A673 (cell line): ENCODE measurements at regions not wholly inside any gene's neighbourhood (a gene's known extent, or its start where the extent isn't known, plus 50 kb on each side); places are given as distances from the start of the nearest gene placed in this dataset.

Experiments used
- BruUV-seq: library from RNA; stranded (reverse); fragments of 400-500 nt; replicated peaks from 2 replicates; lab custom pipeline; 2021; lab: Mats Ljungman, UMichigan
- CTCF ChIA-PET: fragments of 300-600 bp; sonication (Branson Sonifier 250); formaldehyde crosslinking; loops from one replicate; lab custom pipeline; 2022; ENCODE audit warnings: antibody characterized with exemption; lab: Charles Lee
- POLR2A ChIA-PET: fragments of 300-600 bp; sonication (Branson Sonifier 250); formaldehyde crosslinking; loops from one replicate; lab custom pipeline; 2022; ENCODE audit warnings: antibody characterized with exemption; ENCODE audit not compliant: low non-redundant PET; lab: Charles Lee
- DNase-seq: peaks from one replicate; pipeline ENCODE4 v3.0.0-alpha.2; 2015; ENCODE audit warnings: low spot score
- H3K27ac ChIP-seq: fragments of 200-600 bp; sonication (generic); 2 replicates; pipeline ENCODE4 v1.5.1; 2016; ENCODE audit warnings: mixed run types, low read depth, mild to moderate bottlenecking, mixed read lengths, antibody characterized with exemption, low read length; ENCODE audit not compliant: poor library complexity, severe bottlenecking
- H3K27me3 ChIP-seq: fragments of 200-600 bp; sonication (generic); replicated peaks from 2 replicates; pipeline ENCODE4 v1.6.1; 2017; ENCODE audit warnings: mixed run types, low read depth, mild to moderate bottlenecking, mixed read lengths, antibody characterized with exemption, low read length; ENCODE audit not compliant: insufficient read depth, poor library complexity
- H3K36me3 ChIP-seq: fragments of 200-600 bp; sonication (generic); 2 replicates; pipeline ENCODE4 v1.6.1; 2016; ENCODE audit warnings: mixed run types, mild to moderate bottlenecking, mixed read lengths, antibody characterized with exemption, low read length; ENCODE audit not compliant: insufficient read depth, poor library complexity, severe bottlenecking
- H3K4me1 ChIP-seq: fragments of 200-600 bp; sonication (generic); 2 replicates; pipeline ENCODE4 v1.6.1; 2017; ENCODE audit warnings: mixed run types, mild to moderate bottlenecking, mixed read lengths, antibody characterized with exemption, low read length; ENCODE audit not compliant: insufficient read depth, poor library complexity, severe bottlenecking
- H3K4me3 ChIP-seq: fragments of 200-600 bp; sonication (generic); 2 replicates; pipeline ENCODE4 v1.5.1; 2016; ENCODE audit warnings: low read depth, mixed run types, mild to moderate bottlenecking, mixed read lengths, low read length; ENCODE audit not compliant: poor library complexity, severe bottlenecking
- H3K9me3 ChIP-seq: fragments of 200-600 bp; sonication (generic); 2 replicates; pipeline ENCODE4 v1.6.1; 2016; ENCODE audit warnings: mixed run types, low read depth, mild to moderate bottlenecking, mixed read lengths, antibody characterized with exemption, low read length; ENCODE audit not compliant: poor library complexity, severe bottlenecking
- CTCF ChIP-seq: fragments of 300-800, 200-600 bp; sonication (generic); conservative IDR thresholded peaks from 2 replicates; pipeline ENCODE4 v1.5.1; 2017; ENCODE audit warnings: low read depth, mild to moderate bottlenecking, antibody characterized with exemption, low read length, moderate library complexity, mixed read lengths
- EZH2 ChIP-seq: fragments of 200-600 bp; sonication (generic); IDR thresholded peaks from 2 replicates; pipeline ENCODE4 v1.6.1; 2017; ENCODE audit warnings: borderline replicate concordance, low read depth, mild to moderate bottlenecking, mixed read lengths, antibody characterized with exemption, low read length; ENCODE audit not compliant: poor library complexity, severe bottlenecking
- intact Hi-C: fragments of 100-400 bp; cut with micrococcal nuclease; formaldehyde crosslinking; loops from one replicate; pipeline ENCODE4 v1.10.0; 2022; ENCODE audit not compliant: unreplicated experiment

DNA sequence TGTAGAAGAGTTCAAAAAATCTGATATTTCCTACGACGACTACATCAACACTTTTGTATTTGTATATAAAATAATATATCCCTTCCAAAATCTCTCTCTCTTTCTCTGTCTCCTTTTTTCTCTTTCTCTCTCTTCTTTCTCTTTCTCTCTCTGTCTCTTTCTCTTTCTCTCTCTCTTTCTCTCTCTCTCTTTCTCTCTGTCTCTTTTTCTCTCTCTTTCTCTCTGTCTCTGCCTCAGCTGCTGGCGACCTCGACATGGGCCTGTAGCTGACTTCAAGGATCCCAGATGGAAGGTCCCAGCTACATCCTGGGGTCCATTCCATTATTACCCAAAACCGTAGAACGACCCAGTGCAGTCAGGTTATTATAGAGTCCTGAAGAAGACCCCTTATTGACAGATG is 90.0 kb downstream of the CD24 start:
- H3K27ac ChIP-seq = no peak overlapping the region
- no peak overlapping the region for H3K4me3 ChIP-seq
- CTCF ChIA-PET = interaction anchor here (0.7 kb wide), 1 partner anchor 70 kb away, joined by 3 read pairs; no protein-coding TSS in a partner anchor
- POLR2A ChIA-PET = no interaction called here
- no peaks in the 10 kb centered on the region for H3K4me1 ChIP-seq
- intact Hi-C loops = no loop called here
- TF ChIP-seq EZH2 = no peak
- no peak for TF ChIP-seq CTCF
- no peaks in the 10 kb centered on the region for H3K9me3 ChIP-seq
- no peaks in the 10 kb centered on the region for H3K27me3 ChIP-seq
- H3K36me3 ChIP-seq = no peaks in the 10 kb centered on the region
- no peak for DNase-seq
- BruUV-seq = no TSS peak

GRCh38 chr6:106883808-106884262 is 90.7 kb downstream of the CD24 start:
- Histone ChIP-seq H3K4me1 (no peaks in the 10 kb centered on the region), H3K27ac (no peak overlapping the region), H3K4me3 (no peak overlapping the region), H3K36me3 (no peaks in the 10 kb centered on the region), H3K9me3 (no peaks in the 10 kb centered on the region), H3K27me3 (no peaks in the 10 kb centered on the region)
- ChIA-PET POLR2A (no interaction called here), CTCF (no interaction called here)
- no TSS peak for BruUV-seq
- intact Hi-C loops = no loop called here
- TF ChIP-seq EZH2 = no peak
- peak; percentile 43 for TF ChIP-seq CTCF
- peak; percentile 18 for DNase-seq

- H3K9me3 ChIP-seq = no peaks in the 10 kb centered on the region
- H3K36me3 ChIP-seq = no peaks in the 10 kb centered on the region
- BruUV-seq = no TSS peak
- intact Hi-C loops = no loop called here
- H3K27me3 ChIP-seq = no peaks in the 10 kb centered on the region
- TF ChIP-seq EZH2 = no peak
- TF ChIP-seq CTCF = no peak
- H3K4me3 ChIP-seq = no peak overlapping the region
- no peaks in the 10 kb centered on the region for H3K4me1 ChIP-seq
- H3K27ac ChIP-seq = no peak overlapping the region
- ChIA-PET POLR2A (no interaction called here), CTCF (no interaction called here)
- DNase-seq = no peak
Observed at GRCh38 chr6:106882601-106883518, 91.7 kb downstream of the CD24 start.
